HepG2 (cell line): ENCODE measurements at regions not wholly inside any gene's neighbourhood (a gene's known extent, or its start where the extent isn't known, plus 50 kb on each side); places are given as distances from the start of the nearest gene placed in this dataset.

Source experiments
- ATAC-seq: fragments of 200-7000 bp; cut with Tn5 transposase; 3 replicates; pipeline ENCODE4 v1.9.1; 2020; ENCODE audit warnings: mild to moderate bottlenecking, moderate library complexity
- BruUV-seq: library from RNA; stranded (reverse); fragments of 400-500 nt; replicated peaks from 2 replicates; lab custom pipeline; 2021; lab: Mats Ljungman, UMichigan
- CTCF ChIA-PET: fragments of 300-600 bp; formaldehyde crosslinking; extraction: SDS; loops from one replicate; lab custom pipeline; 2021; ENCODE audit warnings: low total read pairs, inconsistent platforms, low intra/inter-chr PET ratio; lab: Yijun Ruan, JAX
- POLR2A ChIA-PET: fragments of 350-600 bp; sonication (Branson Sonifier 250); formaldehyde crosslinking; loops from one replicate; lab custom pipeline; 2020; ENCODE audit warnings: antibody characterized with exemption, inconsistent platforms; lab: Yijun Ruan, JAX
- DNase-seq: peaks from one replicate; pipeline ENCODE4 v3.0.0-alpha.2; 2015; ENCODE audit warnings: low spot score
- FAIRE-seq: peaks from 3 replicates; lab custom pipeline; 2011; peaks lifted over from hg19 to GRCh38; lab: Jason Lieb, UNC
- H2AFZ ChIP-seq: one replicate; pipeline ENCODE4 v1.6.1; 2011; ENCODE audit warnings: low read length, inconsistent platforms
- H3K27ac ChIP-seq: fragments of 300-600 bp; 3 replicates; pipeline ENCODE4 v1.8.0; 2011; ENCODE audit warnings: mixed run types, mild to moderate bottlenecking, mixed read lengths, low read length, inconsistent platforms; ENCODE audit not compliant: insufficient read depth; ENCODE audit errors: extremely low read length
- H3K27me3 ChIP-seq, 2 experiments: fragments of 200-600 bp in 1 of 2; 2 replicates in 1 of 2; 3 replicates in 1 of 2; pipeline versions ENCODE4 v1.6.0 to v1.8.0; 2011; ENCODE audit warnings: low read length in 2 of 2, mild to moderate bottlenecking in 2 of 2, moderate library complexity in 2 of 2, inconsistent platforms in 1 of 2; ENCODE audit not compliant: insufficient read depth in 2 of 2, control insufficient read depth in 1 of 2
- H3K36me3 ChIP-seq, 2 experiments: fragments of 200-600 bp in 1 of 2; replicated peaks in 1 of 2; 2 replicates in 1 of 2; 3 replicates in 1 of 2; pipeline versions ENCODE4 v1.5.1 to v1.8.0; 2011; ENCODE audit warnings: low read length in 2 of 2, inconsistent platforms in 1 of 2; ENCODE audit not compliant: insufficient read depth in 2 of 2, control insufficient read depth in 1 of 2
- H3K4me1 ChIP-seq: 2 replicates; pipeline ENCODE4 v1.5.1; 2012; ENCODE audit warnings: low read length, inconsistent platforms; ENCODE audit not compliant: insufficient read depth
- H3K4me2 ChIP-seq: 2 replicates; pipeline ENCODE4 v1.6.0; 2011; ENCODE audit warnings: low read depth, low read length, inconsistent platforms
- H3K4me3 ChIP-seq, 3 experiments: fragments of 200-600 bp in 1 of 3; sonication (generic), shearing (Covaris generic) in 1 of 3; replicated peaks in 1 of 3; 2 replicates each; pipeline ENCODE4 v1.5.1; 2011 to 2016; ENCODE audit warnings: low read length in 3 of 3, inconsistent platforms in 2 of 3, low read depth in 2 of 3, mild to moderate bottlenecking in 2 of 3, control low read depth in 1 of 3, mixed read lengths in 1 of 3; ENCODE audit not compliant: insufficient read depth in 1 of 3
- H3K79me2 ChIP-seq: one replicate; pipeline ENCODE4 v1.6.1; 2011; ENCODE audit warnings: low read length, inconsistent platforms; ENCODE audit not compliant: insufficient read depth
- H3K9ac ChIP-seq: 2 replicates; pipeline ENCODE4 v1.6.0; 2011; ENCODE audit warnings: mild to moderate bottlenecking, low read depth, low read length, inconsistent platforms; ENCODE audit not compliant: insufficient read depth
- H3K9me3 ChIP-seq: 2 replicates; pipeline ENCODE4 v1.5.1; 2012; ENCODE audit warnings: mild to moderate bottlenecking, low read length
- H4K20me1 ChIP-seq: 2 replicates; pipeline ENCODE4 v1.6.0; 2011; ENCODE audit warnings: inconsistent platforms, mild to moderate bottlenecking, low read length, moderate library complexity; ENCODE audit not compliant: insufficient read depth
- ARNTL ChIP-seq: sonication (generic); formaldehyde crosslinking; IDR thresholded peaks from 2 replicates; pipeline ENCODE4 v1.4.0; 2020; ENCODE audit warnings: mild to moderate bottlenecking, missing genetic modification reagents
- BRF2 ChIP-seq: sonication (generic); formaldehyde crosslinking; IDR thresholded peaks from 2 replicates; pipeline ENCODE4 v1.8.1; 2022; ENCODE audit warnings: mild to moderate bottlenecking, missing genetic modification reagents
- FLYWCH1 ChIP-seq: sonication (generic); formaldehyde crosslinking; IDR thresholded peaks from 2 replicates; pipeline ENCODE4 v1.8.1; 2023; ENCODE audit warnings: mild to moderate bottlenecking, missing genetic modification reagents
- HOXD1 ChIP-seq: sonication (generic); formaldehyde crosslinking; IDR thresholded peaks from 2 replicates; pipeline ENCODE4 v1.5.0; 2020; ENCODE audit warnings: missing genetic modification reagents
- IKZF4 ChIP-seq: sonication (generic); formaldehyde crosslinking; IDR thresholded peaks from 2 replicates; pipeline ENCODE4 v1.5.1; 2020; ENCODE audit warnings: borderline replicate concordance, mild to moderate bottlenecking, low read depth, missing genetic modification reagents; ENCODE audit errors: not compliant biosample characterization
- KMT2B ChIP-seq: IDR thresholded peaks from 2 replicates; pipeline ENCODE4 v1.6.1; 2016; ENCODE audit warnings: missing genetic modification reagents, missing compliant biosample characterization
- MED1 ChIP-seq: sonication (generic); formaldehyde crosslinking; IDR thresholded peaks from 2 replicates; pipeline ENCODE4 v1.4.0; 2020; ENCODE audit warnings: missing genetic modification reagents
- MXD3 ChIP-seq: IDR thresholded peaks from 2 replicates; pipeline ENCODE4 v1.6.1; 2016; ENCODE audit warnings: mild to moderate bottlenecking, missing biosample characterization, missing genetic modification reagents
- NFIB ChIP-seq: sonication (generic); formaldehyde crosslinking; IDR thresholded peaks from 2 replicates; pipeline ENCODE4 v1.9.0; 2021; ENCODE audit warnings: missing genetic modification reagents, mild to moderate bottlenecking, borderline replicate concordance
- SIN3A ChIP-seq: IDR thresholded peaks from 2 replicates; pipeline ENCODE4 v1.6.1; 2011; ENCODE audit warnings: low read depth, mild to moderate bottlenecking, control low read depth, low read length, borderline replicate concordance
- XBP1 ChIP-seq: sonication (generic); formaldehyde crosslinking; IDR thresholded peaks from 2 replicates; pipeline ENCODE4 v1.5.0; 2020; ENCODE audit warnings: missing genetic modification reagents
- ZNF253 ChIP-seq: sonication (generic); formaldehyde crosslinking; IDR thresholded peaks from 2 replicates; pipeline ENCODE4 v1.8.0; 2022; ENCODE audit warnings: mild to moderate bottlenecking, missing genetic modification reagents, borderline replicate concordance
- ZNF333 ChIP-seq: sonication (generic); formaldehyde crosslinking; IDR thresholded peaks from 2 replicates; pipeline ENCODE4 v1.4.0; 2020; ENCODE audit warnings: mild to moderate bottlenecking, missing genetic modification reagents, borderline replicate concordance
- ZNF383 ChIP-seq: sonication (generic); formaldehyde crosslinking; IDR thresholded peaks from 2 replicates; pipeline ENCODE4 v1.4.0; 2020; ENCODE audit warnings: missing genetic modification reagents, mild to moderate bottlenecking, borderline replicate concordance
- ZNF550 ChIP-seq: sonication (generic); formaldehyde crosslinking; IDR thresholded peaks from 2 replicates; pipeline ENCODE4 v1.4.0; 2020; ENCODE audit warnings: mild to moderate bottlenecking, missing genetic modification reagents, borderline replicate concordance
- ZNF772 ChIP-seq: sonication (generic); formaldehyde crosslinking; IDR thresholded peaks from 2 replicates; pipeline ENCODE4 v1.5.0; 2020; ENCODE audit warnings: mild to moderate bottlenecking, missing genetic modification reagents
- ZSCAN31 ChIP-seq: sonication (generic); formaldehyde crosslinking; IDR thresholded peaks from 2 replicates; pipeline ENCODE4 v1.5.0; 2020; ENCODE audit warnings: low read depth, mild to moderate bottlenecking, missing genetic modification reagents
- WGBS: methylation state at CpG from one replicate; pipeline ENCODE4 v1.1.6; 2017; ENCODE audit warnings: low lambda C conversion rate; 5-methylcytosine and 5-hydroxymethylcytosine counted together
- in situ Hi-C: cut with HindIII; loops from 2 replicates; pipeline ENCODE4 v1.10.0; 2017; ENCODE audit warnings: low pct_unique_long_range_greater_than_20kb; ENCODE audit not compliant: extremely low pct_ligation_motif_present
- intact Hi-C: fragments of 100-400 bp; cut with micrococcal nuclease; formaldehyde crosslinking; loops from one replicate; pipeline ENCODE4 v1.10.0; 2022; ENCODE audit not compliant: unreplicated experiment
- TF ChIP-seq, protein P1 (sequence below): sonication (generic); formaldehyde crosslinking; IDR thresholded peaks from 2 replicates; pipeline ENCODE4 v1.8.1; 2023; ENCODE audit warnings: mild to moderate bottlenecking, missing genetic modification reagents
- TF ChIP-seq, protein P2 (sequence below): sonication (generic); formaldehyde crosslinking; IDR thresholded peaks from 2 replicates; pipeline ENCODE4 v1.5.1; 2020; ENCODE audit warnings: mild to moderate bottlenecking, missing genetic modification reagents, moderate library complexity

GRCh38 chr6:112697265-112697664, 350.1 kb downstream of the RFPL4B start:
- no peaks in the 10 kb centered on the region for H3K9me3 ChIP-seq
- TF ChIP-seq NFIB (CRISPR knock-in tag): no peak
- no peak for TF ChIP-seq FLYWCH1
- no peak for TF ChIP-seq ZNF383 (CRISPR knock-in tag)
- TF ChIP-seq KMT2B: no peak
- TF ChIP-seq ZSCAN31 (CRISPR knock-in tag): no peak
- no peak for TF ChIP-seq XBP1 (CRISPR knock-in tag)
- TF ChIP-seq ZNF772 (CRISPR knock-in tag): no peak
- no peak for TF ChIP-seq MED1 (CRISPR knock-in tag)
- no peak for TF ChIP-seq BRF2
- TF ChIP-seq, protein P1, sequence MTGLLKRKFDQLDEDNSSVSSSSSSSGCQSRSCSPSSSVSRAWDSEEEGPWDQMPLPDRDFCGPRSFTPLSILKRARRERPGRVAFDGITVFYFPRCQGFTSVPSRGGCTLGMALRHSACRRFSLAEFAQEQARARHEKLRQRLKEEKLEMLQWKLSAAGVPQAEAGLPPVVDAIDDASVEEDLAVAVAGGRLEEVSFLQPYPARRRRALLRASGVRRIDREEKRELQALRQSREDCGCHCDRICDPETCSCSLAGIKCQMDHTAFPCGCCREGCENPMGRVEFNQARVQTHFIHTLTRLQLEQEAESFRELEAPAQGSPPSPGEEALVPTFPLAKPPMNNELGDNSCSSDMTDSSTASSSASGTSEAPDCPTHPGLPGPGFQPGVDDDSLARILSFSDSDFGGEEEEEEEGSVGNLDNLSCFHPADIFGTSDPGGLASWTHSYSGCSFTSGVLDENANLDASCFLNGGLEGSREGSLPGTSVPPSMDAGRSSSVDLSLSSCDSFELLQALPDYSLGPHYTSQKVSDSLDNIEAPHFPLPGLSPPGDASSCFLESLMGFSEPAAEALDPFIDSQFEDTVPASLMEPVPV (CRISPR knock-in tag): no peak
- TF ChIP-seq MXD3 (CRISPR knock-in tag): no peak
- no peak for TF ChIP-seq ZNF333 (CRISPR knock-in tag)
- no peak for TF ChIP-seq ZNF550 (CRISPR knock-in tag)
- TF ChIP-seq, protein P2, sequence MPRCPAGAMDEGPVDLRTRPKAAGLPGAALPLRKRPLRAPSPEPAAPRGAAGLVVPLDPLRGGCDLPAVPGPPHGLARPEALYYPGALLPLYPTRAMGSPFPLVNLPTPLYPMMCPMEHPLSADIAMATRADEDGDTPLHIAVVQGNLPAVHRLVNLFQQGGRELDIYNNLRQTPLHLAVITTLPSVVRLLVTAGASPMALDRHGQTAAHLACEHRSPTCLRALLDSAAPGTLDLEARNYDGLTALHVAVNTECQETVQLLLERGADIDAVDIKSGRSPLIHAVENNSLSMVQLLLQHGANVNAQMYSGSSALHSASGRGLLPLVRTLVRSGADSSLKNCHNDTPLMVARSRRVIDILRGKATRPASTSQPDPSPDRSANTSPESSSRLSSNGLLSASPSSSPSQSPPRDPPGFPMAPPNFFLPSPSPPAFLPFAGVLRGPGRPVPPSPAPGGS: no peak
- TF ChIP-seq HOXD1 (CRISPR knock-in tag): no peak
- TF ChIP-seq IKZF4: no peak
- no peak for TF ChIP-seq ZNF253
- TF ChIP-seq SIN3A: no peak
- no peak for TF ChIP-seq ARNTL (CRISPR knock-in tag)
- intact Hi-C loops: no loop called here
- H3K4me1 ChIP-seq: no peaks in the 10 kb centered on the region
- ATAC-seq (no peak), DNase-seq (no peak), FAIRE-seq (no peak)
- H3K79me2 ChIP-seq: no peaks in the 10 kb centered on the region
- H3K36me3 ChIP-seq: no peaks in the 10 kb centered on the region
- CTCF ChIA-PET: no interaction called here
- in situ Hi-C loops: no loop called here
- no peak overlapping the region for H3K27ac ChIP-seq
- H2AFZ ChIP-seq: no peak overlapping the region
- no peaks in the 10 kb centered on the region for H3K27me3 ChIP-seq
- POLR2A ChIA-PET: no interaction called here
- no peaks in the 10 kb centered on the region for H4K20me1 ChIP-seq
- no peak overlapping the region for H3K9ac ChIP-seq
- no peak overlapping the region for H3K4me2 ChIP-seq
- 3% methylated on average over 4 of the region's 4 CpGs for WGBS
- no peak overlapping the region for H3K4me3 ChIP-seq
- BruUV-seq: no TSS peak
